ENCODE measurements at regions not wholly inside any gene's neighbourhood (a gene's known extent, or its start where the extent isn't known, plus 50 kb on each side); places are given as distances from the start of the nearest gene placed in this dataset.

DNA sequence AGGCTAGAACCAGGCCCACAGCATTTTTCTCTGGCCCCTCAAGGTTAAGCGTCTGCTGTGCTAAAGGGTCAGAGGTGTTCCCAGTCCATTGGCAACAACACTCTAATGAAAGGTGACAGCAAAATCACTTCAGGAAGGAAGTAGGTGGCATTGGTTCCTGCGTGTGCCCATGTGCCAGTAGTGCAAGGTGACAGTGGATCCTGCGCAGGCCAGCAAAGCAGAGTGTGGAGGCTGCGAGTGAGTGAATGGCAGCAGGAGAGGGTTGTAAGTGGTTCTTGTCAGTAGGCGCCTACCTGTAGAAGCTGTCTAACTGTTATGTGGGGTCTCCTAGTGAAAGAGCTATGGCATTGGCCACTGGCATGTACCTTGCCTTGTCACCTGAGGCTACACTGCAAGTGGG lies 898.2 kb upstream of the TYRP1 start:
- H3K4me3 ChIP-seq (ENCODE audit: control insufficient read depth, low read depth, low read length): no peak overlapping the region
- DNase-seq (ENCODE audit: low read depth): no peak
- no peak for TF ChIP-seq CTCF (IDR thresholded peaks at IDR 0.05; ENCODE audit: control insufficient read depth, insufficient read depth, low read depth, low read length, missing control alignments)

DNA sequence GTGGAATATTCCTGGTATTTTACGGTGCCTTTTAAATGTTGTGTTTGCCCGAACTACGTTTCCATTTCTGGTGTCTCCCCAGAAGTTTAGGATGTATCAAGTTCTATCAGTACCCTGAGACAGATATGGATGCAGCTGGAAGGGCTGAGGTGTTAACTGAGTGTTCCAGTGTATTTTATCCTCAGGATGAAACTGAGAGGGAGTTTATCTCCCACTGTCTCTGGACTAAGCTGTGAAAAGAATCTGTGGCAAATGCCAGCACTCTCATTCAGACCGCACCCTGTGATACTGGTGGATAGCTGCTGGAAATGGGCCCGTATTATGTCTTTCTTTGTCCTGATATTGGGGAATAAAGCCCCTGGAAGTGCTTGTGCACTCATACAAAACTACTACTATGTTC lies 887.2 kb upstream of the TYRP1 start:
- no peak for TF ChIP-seq CTCF (IDR thresholded peaks at IDR 0.05; ENCODE audit: control insufficient read depth, insufficient read depth, low read depth, low read length, missing control alignments)
- DNase-seq (ENCODE audit: low read depth): no peak
- H3K4me3 ChIP-seq (ENCODE audit: control insufficient read depth, low read depth, low read length): no peak overlapping the region

GRCh38 chr9:11821306-11821975 lies 871.7 kb upstream of the TYRP1 start:
- no peak for DNase-seq (ENCODE audit: low read depth)
- TF ChIP-seq CTCF (IDR thresholded peaks at IDR 0.05; ENCODE audit: control insufficient read depth, insufficient read depth, low read depth, low read length, missing control alignments): no peak
- H3K4me3 ChIP-seq (ENCODE audit: control insufficient read depth, low read depth, low read length): no peak overlapping the region

DNA sequence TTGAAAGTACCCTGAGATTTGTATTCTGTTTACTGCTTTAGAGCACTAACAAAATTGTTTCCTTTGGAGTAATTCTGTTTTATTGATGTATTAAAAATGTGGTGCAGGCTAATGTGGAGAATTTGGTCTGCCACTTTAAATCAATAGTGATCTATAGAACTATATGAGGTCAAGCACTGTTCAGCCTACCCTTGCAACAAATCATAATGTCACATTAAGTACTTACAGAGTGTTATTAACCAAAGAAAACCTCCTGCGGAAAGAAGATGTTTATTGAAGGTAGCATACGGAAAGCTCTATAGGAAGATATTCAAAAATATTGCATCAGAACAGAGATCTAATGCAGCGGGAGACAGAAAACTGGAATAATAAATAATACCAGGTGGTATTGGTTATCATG lies 865.0 kb upstream of the TYRP1 start:
- H3K4me3 ChIP-seq (ENCODE audit: control insufficient read depth, low read depth, low read length): no peak overlapping the region
- TF ChIP-seq CTCF (IDR thresholded peaks at IDR 0.05; ENCODE audit: control insufficient read depth, insufficient read depth, low read depth, low read length, missing control alignments): no peak
- no peak for DNase-seq (ENCODE audit: low read depth)

DNA sequence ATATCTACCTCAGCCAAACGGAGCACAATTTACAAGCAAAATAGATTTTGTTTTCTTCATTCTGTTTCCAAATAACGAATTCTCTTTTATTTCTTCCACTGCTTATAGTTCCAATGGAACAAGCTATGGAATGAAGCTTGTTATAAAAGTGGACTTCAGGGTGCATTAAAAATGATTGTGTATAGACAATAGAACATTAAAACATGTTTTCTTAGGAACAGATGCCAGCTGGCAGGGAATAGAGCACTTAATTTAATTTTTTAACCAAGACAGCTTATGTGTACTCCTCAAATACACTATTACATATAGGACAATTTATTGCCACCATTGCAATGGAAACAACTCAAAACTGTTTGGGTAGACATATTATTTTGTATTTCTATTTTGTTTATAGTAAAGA lies 860.1 kb upstream of the TYRP1 start:
- H3K4me3 ChIP-seq (ENCODE audit: control insufficient read depth, low read depth, low read length): no peak overlapping the region
- no peak for DNase-seq (ENCODE audit: low read depth)
- no peak for TF ChIP-seq CTCF (IDR thresholded peaks at IDR 0.05; ENCODE audit: control insufficient read depth, insufficient read depth, low read depth, low read length, missing control alignments)

DNA sequence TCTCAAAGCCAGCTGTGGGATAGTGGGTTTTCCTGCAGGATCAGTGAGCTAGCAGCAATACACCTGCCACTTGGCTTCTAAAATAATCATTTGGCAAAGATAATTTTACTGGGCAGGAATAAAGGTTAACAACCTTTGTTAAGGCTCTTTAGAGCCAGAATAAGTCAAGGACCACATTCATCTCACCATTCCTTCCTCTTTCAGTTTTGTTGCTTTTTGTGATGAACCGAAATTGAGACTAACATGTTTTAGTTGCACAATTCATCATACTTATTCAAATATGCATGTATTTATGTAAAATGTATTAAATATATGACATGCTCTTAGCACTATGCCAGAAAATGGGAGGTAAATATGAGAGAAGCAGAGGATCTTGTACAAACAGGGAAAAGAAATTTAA lies 824.4 kb upstream of the TYRP1 start:
- H3K4me3 ChIP-seq (ENCODE audit: control insufficient read depth, low read depth, low read length): no peak overlapping the region
- no peak for DNase-seq (ENCODE audit: low read depth)
- no peak for TF ChIP-seq CTCF (IDR thresholded peaks at IDR 0.05; ENCODE audit: control insufficient read depth, insufficient read depth, low read depth, low read length, missing control alignments)

GRCh38 chr9:11871852-11872251 lies 821.3 kb upstream of the TYRP1 start:
- TF ChIP-seq CTCF (IDR thresholded peaks at IDR 0.05; ENCODE audit: control insufficient read depth, insufficient read depth, low read depth, low read length, missing control alignments): no peak
- no peak overlapping the region for H3K4me3 ChIP-seq (ENCODE audit: control insufficient read depth, low read depth, low read length)
- no peak for DNase-seq (ENCODE audit: low read depth)
